GM12875 (cell line): ENCODE measurements at regions not wholly inside any gene's neighbourhood (a gene's known extent, or its start where the extent isn't known, plus 50 kb on each side); places are given as distances from the start of the nearest gene placed in this dataset.

Experiments
- H3K4me3 ChIP-seq: one replicate; pipeline ENCODE4 v1.5.1; 2011; ENCODE audit warnings: low read depth, low read length, control low read depth
- TF ChIP-seq, protein P1 (sequence below): IDR thresholded peaks from 2 replicates; pipeline ENCODE4 v1.5.1; 2011; ENCODE audit warnings: low read depth, mild to moderate bottlenecking, control low read depth, inconsistent platforms, low read length, moderate library complexity, borderline replicate concordance; ENCODE audit not compliant: insufficient read depth

DNA sequence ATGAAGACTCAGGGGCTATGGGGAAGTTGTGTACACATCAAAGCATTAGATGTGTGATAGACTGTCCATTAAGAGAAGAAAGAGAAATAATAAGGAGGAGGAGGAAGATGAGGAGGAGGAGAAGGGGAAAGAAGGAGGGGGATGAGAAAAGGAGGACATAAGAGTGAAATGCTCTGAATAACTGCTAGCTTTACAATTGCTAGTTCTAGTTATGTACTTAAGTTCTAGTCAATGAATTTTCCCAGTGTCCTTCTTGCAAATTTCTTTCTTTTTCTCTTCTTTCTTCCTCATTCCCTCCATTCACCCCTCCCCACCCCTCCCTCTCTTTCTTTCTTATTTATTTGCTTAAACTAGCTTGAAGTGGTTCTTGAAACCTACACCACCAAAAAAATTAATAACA, 534.9 kb upstream of the GRAMD2B start:
- H3K4me3 ChIP-seq, result no peak overlapping the region
- TF ChIP-seq, protein P1, sequence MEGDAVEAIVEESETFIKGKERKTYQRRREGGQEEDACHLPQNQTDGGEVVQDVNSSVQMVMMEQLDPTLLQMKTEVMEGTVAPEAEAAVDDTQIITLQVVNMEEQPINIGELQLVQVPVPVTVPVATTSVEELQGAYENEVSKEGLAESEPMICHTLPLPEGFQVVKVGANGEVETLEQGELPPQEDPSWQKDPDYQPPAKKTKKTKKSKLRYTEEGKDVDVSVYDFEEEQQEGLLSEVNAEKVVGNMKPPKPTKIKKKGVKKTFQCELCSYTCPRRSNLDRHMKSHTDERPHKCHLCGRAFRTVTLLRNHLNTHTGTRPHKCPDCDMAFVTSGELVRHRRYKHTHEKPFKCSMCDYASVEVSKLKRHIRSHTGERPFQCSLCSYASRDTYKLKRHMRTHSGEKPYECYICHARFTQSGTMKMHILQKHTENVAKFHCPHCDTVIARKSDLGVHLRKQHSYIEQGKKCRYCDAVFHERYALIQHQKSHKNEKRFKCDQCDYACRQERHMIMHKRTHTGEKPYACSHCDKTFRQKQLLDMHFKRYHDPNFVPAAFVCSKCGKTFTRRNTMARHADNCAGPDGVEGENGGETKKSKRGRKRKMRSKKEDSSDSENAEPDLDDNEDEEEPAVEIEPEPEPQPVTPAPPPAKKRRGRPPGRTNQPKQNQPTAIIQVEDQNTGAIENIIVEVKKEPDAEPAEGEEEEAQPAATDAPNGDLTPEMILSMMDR, result no peak

DNA sequence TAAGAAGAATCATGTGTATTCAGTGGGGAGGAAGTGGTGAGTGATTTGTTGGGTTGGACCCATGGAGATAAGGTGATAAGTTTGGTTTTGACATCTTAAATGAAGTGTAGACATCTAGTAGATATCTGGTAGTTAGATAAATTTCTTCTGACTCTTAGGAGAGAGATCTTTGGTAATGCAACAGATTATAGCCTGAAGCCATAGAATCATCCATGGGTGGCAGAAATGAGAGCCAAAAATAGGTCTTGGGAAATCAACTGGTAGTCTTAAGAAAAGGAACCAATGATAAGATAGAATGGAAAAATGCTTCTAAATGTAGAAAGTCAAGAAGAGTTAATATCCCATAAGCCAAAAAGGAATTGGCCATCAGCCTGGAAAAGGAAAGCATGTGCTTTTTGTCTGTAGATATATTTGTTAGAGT, 532.7 kb upstream of the GRAMD2B start:
- H3K4me3 ChIP-seq, result no peak overlapping the region
- TF ChIP-seq, protein P1, result no peak

DNA sequence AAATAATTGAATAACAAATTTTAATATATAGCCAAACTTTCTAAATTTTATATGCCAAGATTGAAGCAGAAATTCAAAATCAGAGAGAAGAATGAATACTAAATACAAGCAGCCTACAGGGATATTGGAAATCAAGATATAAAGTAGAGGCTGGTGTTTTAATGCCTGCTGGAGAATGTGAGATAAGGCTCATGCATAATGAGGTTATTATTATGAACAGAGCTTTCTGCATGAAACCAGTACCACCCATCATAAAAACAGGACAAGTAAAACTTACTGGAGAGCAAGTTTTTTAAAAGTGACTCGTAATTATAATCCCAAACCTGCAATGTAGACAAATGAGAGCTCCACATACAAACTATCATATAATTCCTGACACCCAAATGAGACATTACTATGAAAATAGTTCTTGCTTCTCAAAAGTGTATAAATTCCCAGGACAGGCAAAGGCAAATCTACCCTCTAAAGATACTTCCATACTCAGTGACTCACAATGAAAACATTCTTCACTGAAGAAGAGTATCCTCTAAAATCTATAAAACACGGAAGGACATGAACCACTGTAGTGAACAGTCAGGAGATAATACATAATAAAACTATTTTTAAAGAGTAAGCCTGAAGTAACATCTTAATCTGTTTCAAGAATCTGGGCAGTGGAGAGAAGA, 532.0 kb upstream of the GRAMD2B start:
- TF ChIP-seq, protein P1, result no peak
- no peak overlapping the region for H3K4me3 ChIP-seq

DNA sequence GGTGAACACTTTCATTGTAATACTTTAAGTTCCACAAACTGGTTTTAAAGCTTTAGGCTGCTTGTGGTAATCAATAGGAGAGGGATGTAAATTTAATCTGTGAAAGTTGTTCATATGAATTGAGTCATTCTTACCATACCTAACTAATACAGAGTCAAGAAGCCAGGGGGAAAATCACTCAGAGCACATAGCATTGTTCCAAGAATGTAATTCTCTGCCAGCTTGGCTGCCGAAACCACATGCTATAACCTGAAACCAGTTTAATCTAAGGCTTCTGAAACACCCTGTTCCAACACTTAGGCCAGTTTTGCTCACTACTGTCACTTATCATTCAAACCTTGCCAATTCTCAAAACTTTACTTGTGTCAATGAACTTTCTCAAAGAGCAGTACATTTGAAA, 528.8 kb upstream of the GRAMD2B start:
- no peak overlapping the region for H3K4me3 ChIP-seq
- TF ChIP-seq, protein P1, result no peak

DNA sequence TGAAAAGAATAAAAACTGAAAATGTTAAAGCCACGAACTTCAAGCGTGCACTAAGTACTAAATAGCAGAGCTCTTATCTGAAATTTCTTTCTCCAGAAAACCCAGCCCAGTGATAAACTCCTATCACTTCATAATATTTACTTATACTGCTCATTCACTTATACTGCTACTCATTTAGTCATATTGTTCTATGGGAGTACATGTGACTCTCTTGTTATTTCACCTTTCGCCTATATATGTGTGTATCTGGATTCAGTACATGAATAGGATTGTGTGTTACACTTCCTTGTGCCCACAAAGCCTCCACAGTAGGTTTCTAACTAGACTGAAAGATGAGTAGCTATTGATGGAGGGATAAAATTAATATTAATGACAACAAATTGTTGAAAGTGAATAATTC, 526.8 kb upstream of the GRAMD2B start:
- TF ChIP-seq, protein P1, result no peak

DNA sequence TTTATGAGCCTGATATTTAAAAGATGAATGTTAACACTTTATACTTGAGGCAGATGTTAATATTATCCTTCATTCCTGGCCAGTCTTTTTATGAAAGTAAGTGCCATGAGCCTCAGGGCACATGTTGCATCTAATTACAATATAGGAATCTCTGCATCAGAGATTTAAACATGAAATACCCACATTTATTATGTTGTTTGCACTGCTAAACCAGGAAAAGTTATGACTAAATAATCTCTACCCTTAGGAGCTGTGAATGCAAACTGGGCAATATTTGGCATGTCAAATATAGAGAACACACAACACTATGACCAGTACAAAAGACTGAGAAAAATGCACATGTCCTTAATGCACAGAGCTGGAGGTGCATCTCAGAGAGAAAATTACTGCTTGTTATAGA, 526.1 kb upstream of the GRAMD2B start:
- TF ChIP-seq, protein P1, result no peak
- no peak overlapping the region for H3K4me3 ChIP-seq

More for the DNA sequence above, 526.8 kb upstream of the GRAMD2B start:
- no peak overlapping the region for H3K4me3 ChIP-seq

DNA sequence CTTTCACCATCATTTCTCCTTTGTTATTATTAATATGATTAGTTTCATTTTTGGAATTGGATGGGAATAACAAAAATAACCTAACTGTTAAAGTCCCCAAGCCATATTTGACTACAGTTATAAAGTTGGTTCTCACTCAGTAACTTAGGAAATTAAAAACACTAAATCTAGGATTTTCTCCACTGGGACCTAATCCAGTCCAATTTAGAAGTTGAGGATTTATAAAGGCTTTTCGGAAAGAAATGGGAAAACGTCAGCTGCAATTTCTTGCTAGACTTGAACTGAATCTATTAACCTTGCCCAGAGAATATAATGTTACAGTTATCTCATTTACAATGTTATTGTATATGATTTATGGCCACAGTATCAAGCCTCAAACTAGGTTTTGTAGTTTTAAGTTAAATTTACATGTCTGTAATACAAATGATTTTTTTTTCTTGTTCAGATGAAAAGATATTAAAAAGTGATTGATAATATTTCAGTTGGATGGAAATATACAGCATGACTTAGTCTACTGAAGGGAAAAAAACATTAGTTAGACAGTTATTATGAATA, 524.3 kb upstream of the GRAMD2B start:
- TF ChIP-seq, protein P1, result no peak
- no peak overlapping the region for H3K4me3 ChIP-seq
